ENCODE measurements at regions not wholly inside any gene's neighbourhood (a gene's known extent, or its start where the extent isn't known, plus 50 kb on each side); places are given as distances from the start of the nearest gene placed in this dataset.
"Not testable (repeated sequence)": the region's sequence is repeated elsewhere in the genome, so short reads cannot be mapped to it uniquely, and the experiment has no call there.

GRCh38 chr4:184335520-184335919 is 117.8 kb upstream of the ENPP6 start:
- no peaks in the 10 kb centered on the region for H3K27me3 ChIP-seq (ENCODE audit: control insufficient read depth, insufficient read depth, low read length)
- no peak for DNase-seq
- no peak overlapping the region for H3K4me3 ChIP-seq (ENCODE audit: insufficient read depth, low read depth, low read length)
- no peaks in the 10 kb centered on the region for H3K36me3 ChIP-seq (replicated peaks; ENCODE audit: control insufficient read depth, insufficient read depth, low read length)

DNA sequence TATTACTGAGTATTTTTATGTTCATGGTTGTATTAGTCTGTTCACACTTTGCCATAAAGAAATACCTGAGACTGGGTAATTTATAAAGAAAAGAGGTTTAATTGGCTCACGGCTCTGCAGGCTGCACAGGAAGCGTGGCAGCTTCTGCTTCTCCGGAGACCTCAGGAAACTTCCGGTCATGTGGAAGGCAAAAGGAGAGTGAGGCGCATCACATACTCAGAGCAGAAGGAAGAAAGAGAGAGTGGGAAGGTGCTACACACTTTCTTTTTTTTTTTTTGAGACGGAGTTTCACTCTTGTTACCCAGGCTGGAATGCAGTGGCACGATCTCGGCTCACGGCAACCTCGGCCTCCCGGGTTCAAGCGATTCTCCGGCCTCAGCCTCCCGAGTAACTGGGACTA is 115.8 kb upstream of the ENPP6 start:
- H3K27me3 ChIP-seq (ENCODE audit: control insufficient read depth, insufficient read depth, low read length), result not testable (repeated sequence)

DNA sequence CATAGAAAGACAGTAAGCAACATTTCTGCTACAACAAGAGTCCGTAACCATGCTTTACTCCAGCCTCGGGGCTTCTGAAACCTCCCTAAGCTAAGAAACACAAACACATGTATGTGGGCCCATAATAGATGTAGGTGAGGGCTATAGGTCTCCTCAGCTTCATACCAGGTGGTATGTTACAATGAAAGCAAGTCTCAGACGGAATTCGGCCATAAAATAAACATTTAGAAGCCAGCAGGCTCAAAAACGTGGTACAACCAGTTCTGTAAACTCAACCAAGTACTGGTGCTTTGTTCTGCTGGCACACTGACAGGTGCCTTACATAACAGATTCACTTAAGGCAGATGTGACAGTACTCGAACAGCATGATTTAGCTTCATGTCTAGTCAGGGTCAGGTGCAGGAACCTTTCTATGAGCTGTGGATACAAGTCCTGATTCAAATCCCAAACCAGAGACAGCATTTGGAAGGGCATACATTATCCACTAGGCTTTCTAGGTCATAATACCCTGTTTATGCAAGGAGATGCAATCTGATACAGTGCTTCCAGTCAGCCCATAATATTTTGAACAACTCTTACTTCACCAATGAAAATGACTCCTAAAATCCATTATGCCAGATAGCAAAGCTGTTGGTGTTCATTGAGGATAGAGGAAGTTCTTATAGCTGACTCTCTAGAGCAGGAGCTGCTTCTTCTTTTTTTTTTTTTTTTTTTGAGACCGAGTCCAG is 113.8 kb upstream of the ENPP6 start:
- Histone ChIP-seq H3K27me3 (ENCODE audit: control insufficient read depth, insufficient read depth, low read length) (no peaks in the 10 kb centered on the region), H3K36me3 (replicated peaks; ENCODE audit: control insufficient read depth, insufficient read depth, low read length) (no peaks in the 10 kb centered on the region), H3K4me3 (ENCODE audit: insufficient read depth, low read depth, low read length) (no peak overlapping the region)
- peak; percentile 3 for DNase-seq

More for the DNA sequence above, 115.8 kb upstream of the ENPP6 start:
- not testable (repeated sequence) for DNase-seq; H3K4me3 ChIP-seq (ENCODE audit: insufficient read depth, low read depth, low read length); H3K36me3 ChIP-seq (replicated peaks; ENCODE audit: control insufficient read depth, insufficient read depth, low read length)

- H3K36me3 ChIP-seq (replicated peaks; ENCODE audit: control insufficient read depth, insufficient read depth, low read length); H3K4me3 ChIP-seq (ENCODE audit: insufficient read depth, low read depth, low read length); DNase-seq; H3K27me3 ChIP-seq (ENCODE audit: control insufficient read depth, insufficient read depth, low read length): not testable (repeated sequence)
Measured at GRCh38 chr4:184330517-184331094, 112.9 kb upstream of the ENPP6 start.

GRCh38 chr4:184329659-184330400 is 112.2 kb upstream of the ENPP6 start:
- no peak overlapping the region for H3K4me3 ChIP-seq (ENCODE audit: insufficient read depth, low read depth, low read length)
- no peaks in the 10 kb centered on the region for H3K27me3 ChIP-seq (ENCODE audit: control insufficient read depth, insufficient read depth, low read length)
- no peaks in the 10 kb centered on the region for H3K36me3 ChIP-seq (replicated peaks; ENCODE audit: control insufficient read depth, insufficient read depth, low read length)
- DNase-seq, result peak; percentile 12

GRCh38 chr4:184329235-184329634 is 111.6 kb upstream of the ENPP6 start:
- no peak overlapping the region for H3K4me3 ChIP-seq (ENCODE audit: insufficient read depth, low read depth, low read length)
- no peaks in the 10 kb centered on the region for H3K36me3 ChIP-seq (replicated peaks; ENCODE audit: control insufficient read depth, insufficient read depth, low read length)
- no peak for DNase-seq
- no peaks in the 10 kb centered on the region for H3K27me3 ChIP-seq (ENCODE audit: control insufficient read depth, insufficient read depth, low read length)

DNA sequence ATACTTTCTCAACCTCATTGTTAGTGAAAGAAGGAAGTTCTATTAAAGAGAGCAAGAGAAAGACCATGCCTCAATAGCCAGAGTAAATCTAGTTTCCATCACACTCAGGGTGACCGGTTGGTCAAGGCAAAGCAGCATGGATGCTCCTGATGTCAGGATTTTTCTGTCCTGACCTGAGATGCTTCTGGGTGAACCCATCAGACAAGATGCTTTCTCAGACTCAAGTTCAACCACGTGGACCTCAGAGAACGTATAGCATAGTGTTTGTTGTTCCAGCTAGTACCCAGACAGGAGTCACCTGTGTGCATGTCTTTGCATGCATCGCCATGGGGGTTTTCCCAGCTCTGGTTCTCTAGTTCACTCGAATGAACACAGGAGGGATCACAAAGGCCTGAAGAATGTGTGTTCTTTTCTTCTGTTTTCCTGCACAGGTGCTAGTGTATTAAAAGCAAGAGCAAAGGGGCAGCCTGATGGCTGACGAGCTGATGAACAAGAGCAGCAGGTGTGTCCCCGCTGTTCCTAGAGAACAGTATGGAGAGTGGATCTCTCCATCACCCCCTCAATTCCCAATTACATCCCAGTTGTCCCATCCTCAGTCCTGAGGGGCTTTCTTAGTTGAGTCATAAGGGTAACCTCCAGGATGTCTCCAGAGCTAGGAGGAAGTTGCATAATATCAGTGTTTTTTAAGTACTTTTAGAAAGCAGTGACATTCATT is 110.5 kb upstream of the ENPP6 start:
- Histone ChIP-seq H3K36me3 (replicated peaks; ENCODE audit: control insufficient read depth, insufficient read depth, low read length) (no peaks in the 10 kb centered on the region), H3K4me3 (ENCODE audit: insufficient read depth, low read depth, low read length) (no peak overlapping the region), H3K27me3 (ENCODE audit: control insufficient read depth, insufficient read depth, low read length) (no peaks in the 10 kb centered on the region)
- DNase-seq, result peak; percentile 8

DNA sequence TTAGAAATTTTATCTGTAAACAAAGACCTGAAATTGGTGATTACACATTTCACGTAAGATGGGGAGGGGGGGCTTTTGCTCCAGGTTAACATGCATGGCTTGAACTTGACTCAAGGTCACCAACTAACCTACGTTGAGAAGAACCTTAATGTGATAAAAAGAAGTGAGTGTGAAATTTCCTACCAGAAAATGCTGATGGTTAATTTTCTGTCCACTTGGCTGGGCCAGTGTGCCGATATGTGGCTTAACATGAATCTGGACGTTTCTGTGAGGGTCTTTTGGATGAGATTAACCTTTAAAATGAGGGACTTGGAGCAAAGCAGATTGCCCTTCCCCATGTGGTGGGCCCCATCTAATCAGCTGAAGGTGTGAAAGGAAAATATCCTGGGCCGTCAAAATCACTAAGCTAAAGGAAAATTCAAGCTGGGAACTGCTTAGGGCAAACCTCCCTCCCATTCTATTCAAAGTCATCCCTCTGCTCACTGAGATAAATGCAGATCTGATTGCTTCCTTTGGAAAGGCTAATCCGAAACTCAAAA is 107.3 kb upstream of the ENPP6 start:
- DNase-seq, result no peak
- Histone ChIP-seq H3K36me3 (replicated peaks; ENCODE audit: control insufficient read depth, insufficient read depth, low read length) (no peaks in the 10 kb centered on the region), H3K4me3 (ENCODE audit: insufficient read depth, low read depth, low read length) (no peak overlapping the region), H3K27me3 (ENCODE audit: control insufficient read depth, insufficient read depth, low read length) (no peaks in the 10 kb centered on the region)

DNA sequence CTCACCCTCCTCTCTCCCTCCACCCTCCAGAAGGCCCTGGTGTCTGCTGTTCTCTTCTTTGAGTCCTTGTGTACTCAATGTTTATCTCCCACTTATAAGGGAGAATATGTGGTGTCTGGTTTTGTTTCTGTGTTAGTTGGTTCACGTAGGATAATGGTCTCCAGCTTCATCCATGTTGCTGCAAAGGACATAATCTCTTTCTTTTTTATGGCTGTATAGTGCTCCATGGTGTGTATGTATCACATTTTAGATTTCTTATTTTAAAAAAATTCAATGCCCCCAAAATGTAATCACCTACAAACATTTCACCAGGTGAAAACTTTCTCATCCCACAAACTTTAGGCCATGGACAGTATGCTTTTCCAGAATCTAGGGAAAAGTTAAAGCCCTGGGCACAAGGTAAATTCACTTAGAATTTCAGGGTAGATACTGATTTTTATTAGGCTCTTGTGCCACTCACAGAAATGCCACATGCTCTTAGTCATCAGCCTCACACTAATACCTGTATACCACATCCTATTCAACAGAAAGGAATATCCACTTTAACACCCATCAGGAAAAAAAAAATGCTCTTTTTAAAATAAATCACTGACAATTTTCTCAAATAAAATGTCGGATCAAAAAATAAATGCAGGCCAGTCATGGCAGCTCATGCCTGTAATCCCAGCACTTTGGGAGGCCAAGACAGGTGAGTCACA is 104.8 kb upstream of the ENPP6 start:
- H3K27me3 ChIP-seq (ENCODE audit: control insufficient read depth, insufficient read depth, low read length), result no peaks in the 10 kb centered on the region
- H3K36me3 ChIP-seq (replicated peaks; ENCODE audit: control insufficient read depth, insufficient read depth, low read length), result no peaks in the 10 kb centered on the region
- DNase-seq, result no peak
- H3K4me3 ChIP-seq (ENCODE audit: insufficient read depth, low read depth, low read length), result no peak overlapping the region

DNA sequence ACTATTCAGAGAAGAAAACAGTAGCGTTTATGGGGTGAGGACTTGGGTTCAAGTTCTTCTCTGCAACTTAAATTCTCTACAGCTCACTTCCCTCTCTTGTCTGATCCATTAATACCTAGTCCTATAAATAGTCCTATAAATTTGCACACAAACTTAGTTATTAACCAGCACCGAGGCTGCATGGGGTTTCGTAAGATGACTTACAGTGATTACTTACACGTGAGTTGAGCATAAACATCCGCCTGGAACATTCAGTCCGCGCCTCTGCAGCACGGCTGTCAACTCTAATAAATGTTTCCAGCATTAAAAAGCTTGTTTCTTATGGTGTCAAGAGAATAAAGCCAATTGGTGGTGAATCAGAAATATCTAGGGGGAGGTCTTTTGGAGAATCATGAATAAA is 103.0 kb upstream of the ENPP6 start:
- DNase-seq, result no peak
- H3K27me3 ChIP-seq (ENCODE audit: control insufficient read depth, insufficient read depth, low read length), result no peaks in the 10 kb centered on the region
- no peaks in the 10 kb centered on the region for H3K36me3 ChIP-seq (replicated peaks; ENCODE audit: control insufficient read depth, insufficient read depth, low read length)
- no peak overlapping the region for H3K4me3 ChIP-seq (ENCODE audit: insufficient read depth, low read depth, low read length)

DNA sequence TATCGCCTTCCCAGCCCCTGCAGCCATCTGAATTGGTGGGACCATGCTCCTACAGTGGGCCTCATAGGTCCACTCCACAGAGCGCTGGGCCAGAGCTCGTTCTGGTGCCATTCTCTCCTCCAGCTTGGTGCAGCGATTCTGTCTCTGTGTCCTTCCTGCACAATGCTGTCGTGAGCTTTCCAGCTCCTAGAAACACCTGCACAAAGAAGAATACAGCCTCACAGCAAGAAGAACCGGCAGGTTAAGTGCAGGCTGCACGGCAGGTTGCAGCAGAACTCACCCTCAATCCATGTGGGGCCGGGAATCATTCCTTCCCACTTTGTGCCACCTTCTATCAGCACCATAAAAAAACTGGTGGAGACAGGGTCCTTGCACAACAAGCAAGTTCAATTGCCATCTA is 101.2 kb upstream of the ENPP6 start:
- Histone ChIP-seq H3K27me3 (ENCODE audit: control insufficient read depth, insufficient read depth, low read length) (no peaks in the 10 kb centered on the region), H3K4me3 (ENCODE audit: insufficient read depth, low read depth, low read length) (no peak overlapping the region), H3K36me3 (replicated peaks; ENCODE audit: control insufficient read depth, insufficient read depth, low read length) (no peaks in the 10 kb centered on the region)
- DNase-seq, result no peak

DNA sequence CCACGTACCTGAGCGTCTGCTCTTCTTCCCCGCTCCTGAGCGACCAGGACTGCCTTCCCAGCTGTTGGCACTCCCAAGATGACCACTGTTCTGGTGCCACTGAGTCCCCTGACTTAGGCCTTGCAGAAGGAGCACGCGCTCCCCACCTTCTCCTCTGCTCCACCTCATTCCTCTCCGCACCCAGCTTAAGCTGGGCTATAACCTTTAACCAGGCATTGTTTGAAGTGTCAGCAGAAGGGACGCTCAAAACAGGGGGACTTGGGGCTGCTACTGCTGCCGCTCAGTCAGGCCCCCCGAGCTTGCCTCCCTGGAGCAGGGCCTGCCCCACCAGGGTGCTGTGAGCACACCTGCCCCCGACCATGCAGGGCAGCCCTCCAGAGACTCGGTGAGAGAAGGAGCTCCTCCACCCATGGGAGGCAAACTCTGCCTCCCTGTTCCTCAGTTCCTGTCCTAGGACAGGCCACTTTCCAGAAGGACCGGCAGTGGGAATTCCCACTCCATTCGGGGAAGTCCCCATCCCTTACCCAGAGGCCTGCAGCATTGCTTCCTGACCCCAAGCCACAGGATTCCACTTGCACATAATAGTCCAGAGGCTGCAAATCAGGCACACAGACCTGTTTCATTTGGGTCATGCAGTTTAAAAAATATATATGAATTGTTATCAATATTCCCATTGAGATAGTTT is 99.7 kb upstream of the ENPP6 start:
- H3K4me3 ChIP-seq (ENCODE audit: insufficient read depth, low read depth, low read length), result no peak overlapping the region
- H3K36me3 ChIP-seq (replicated peaks; ENCODE audit: control insufficient read depth, insufficient read depth, low read length), result no peaks in the 10 kb centered on the region
- no peaks in the 10 kb centered on the region for H3K27me3 ChIP-seq (ENCODE audit: control insufficient read depth, insufficient read depth, low read length)
- DNase-seq, result no peak

- no peak for DNase-seq
- Histone ChIP-seq H3K27me3 (ENCODE audit: control insufficient read depth, insufficient read depth, low read length) (no peaks in the 10 kb centered on the region), H3K4me3 (ENCODE audit: insufficient read depth, low read depth, low read length) (no peak overlapping the region), H3K36me3 (replicated peaks; ENCODE audit: control insufficient read depth, insufficient read depth, low read length) (no peaks in the 10 kb centered on the region)
Measured at GRCh38 chr4:184316821-184317220, 99.1 kb upstream of the ENPP6 start.
